ENCODE measurements at regions not wholly inside any gene's neighbourhood (a gene's known extent, or its start where the extent isn't known, plus 50 kb on each side); places are given as distances from the start of the nearest gene placed in this dataset.

- Mint-ChIP-seq H3K27me3 (no peaks in the 10 kb centered on the region), H3K27ac (no peak overlapping the region), H3K36me3 (no peaks in the 10 kb centered on the region), H3K9me3 (peaks cover 3 to 11% (median 6%) of the 10 kb centered on the region in 8 donors), H3K4me3 (no peak overlapping the region), H3K4me1 (no peaks in the 10 kb centered on the region)
- Histone ChIP-seq H3K27me3 (ENCODE audit: insufficient read depth, low read length) (no peaks in the 10 kb centered on the region), H3K36me3 (ENCODE audit: insufficient read depth, low read length) (no peaks in the 10 kb centered on the region), H3K4me1 (ENCODE audit: insufficient read depth, low read length) (no peaks in the 10 kb centered on the region), H3K9me3 (ENCODE audit: control insufficient read depth in 1 of 2, low read length in 2 of 2) (no peaks in the 10 kb centered on the region), H3K4me3 (ENCODE audit: low read length in 2 of 2) (no peak overlapping the region), H3K27ac (ENCODE audit: low read depth, low read length) (no peak overlapping the region)
- no peak for DNase-seq
- ChIA-PET POLR2A (ENCODE audit: partially characterized antibody) (no interaction called here), CTCF (ENCODE audit: partially characterized antibody) (no interaction called here)
- intact Hi-C loops (cut with micrococcal nuclease) = no loop called here
Observed at GRCh38 chr2:34950797-34951196, 1351.7 kb upstream of the FAM98A start.

GRCh38 chr2:34949316-34949715 lies 1350.2 kb upstream of the FAM98A start:
- H3K36me3 ChIP-seq (ENCODE audit: insufficient read depth, low read length) = no peaks in the 10 kb centered on the region
- Mint-ChIP-seq H3K4me1 (no peaks in the 10 kb centered on the region), H3K4me3 (no peak overlapping the region), H3K27me3 (no peaks in the 10 kb centered on the region), H3K36me3 (no peaks in the 10 kb centered on the region), H3K9me3 (peaks cover 3 to 11% (median 6%) of the 10 kb centered on the region in 8 donors), H3K27ac (no peak overlapping the region)
- POLR2A ChIA-PET (ENCODE audit: partially characterized antibody) = no interaction called here
- no peak for DNase-seq
- no peaks in the 10 kb centered on the region for H3K9me3 ChIP-seq (ENCODE audit: control insufficient read depth in 1 of 2, low read length in 2 of 2)
- CTCF ChIA-PET (ENCODE audit: partially characterized antibody) = no interaction called here
- no peaks in the 10 kb centered on the region for H3K4me1 ChIP-seq (ENCODE audit: insufficient read depth, low read length)
- H3K4me3 ChIP-seq (ENCODE audit: low read length in 2 of 2) = no peak overlapping the region
- intact Hi-C loops (cut with micrococcal nuclease) = no loop called here
- no peak overlapping the region for H3K27ac ChIP-seq (ENCODE audit: low read depth, low read length)
- H3K27me3 ChIP-seq (ENCODE audit: insufficient read depth, low read length) = no peaks in the 10 kb centered on the region

- H3K9me3 Mint-ChIP-seq = peaks cover 0 to 19% (median 10%) of the 10 kb centered on the region in 8 donors
- no peak overlapping the region for H3K27ac Mint-ChIP-seq
- Histone ChIP-seq H3K27ac (ENCODE audit: low read depth, low read length) (no peak overlapping the region), H3K9me3 (ENCODE audit: control insufficient read depth in 1 of 2, low read length in 2 of 2) (no peaks in the 10 kb centered on the region), H3K4me3 (ENCODE audit: low read length in 2 of 2) (no peak overlapping the region), H3K36me3 (ENCODE audit: insufficient read depth, low read length) (no peaks in the 10 kb centered on the region), H3K27me3 (ENCODE audit: insufficient read depth, low read length) (no peaks in the 10 kb centered on the region), H3K4me1 (ENCODE audit: insufficient read depth, low read length) (no peaks in the 10 kb centered on the region)
- H3K4me1 Mint-ChIP-seq = no peaks in the 10 kb centered on the region
- DNase-seq = no peak
- POLR2A ChIA-PET (ENCODE audit: partially characterized antibody) = no interaction called here
- no peaks in the 10 kb centered on the region for H3K36me3 Mint-ChIP-seq
- CTCF ChIA-PET (ENCODE audit: partially characterized antibody) = no interaction called here
- intact Hi-C loops (cut with micrococcal nuclease) = no loop called here
- no peak overlapping the region for H3K4me3 Mint-ChIP-seq
- no peaks in the 10 kb centered on the region for H3K27me3 Mint-ChIP-seq
Observed at GRCh38 chr2:34936089-34936488, 1337.0 kb upstream of the FAM98A start.

GRCh38 chr2:34912084-34912483 lies 1313.0 kb upstream of the FAM98A start:
- Histone ChIP-seq H3K9me3 (ENCODE audit: control insufficient read depth in 1 of 2, low read length in 2 of 2) (peaks cover 0 to 4% of the 10 kb centered on the region in 2 donors), H3K4me1 (ENCODE audit: insufficient read depth, low read length) (no peaks in the 10 kb centered on the region), H3K27ac (ENCODE audit: low read depth, low read length) (no peak overlapping the region), H3K4me3 (ENCODE audit: low read length in 2 of 2) (no peak overlapping the region), H3K27me3 (ENCODE audit: insufficient read depth, low read length) (no peaks in the 10 kb centered on the region), H3K36me3 (ENCODE audit: insufficient read depth, low read length) (no peaks in the 10 kb centered on the region)
- Mint-ChIP-seq H3K27ac (no peak overlapping the region), H3K4me1 (no peaks in the 10 kb centered on the region), H3K4me3 (no peak overlapping the region), H3K36me3 (no peaks in the 10 kb centered on the region), H3K27me3 (no peaks in the 10 kb centered on the region), H3K9me3 (peaks cover 0 to 12% (median under 1%) of the 10 kb centered on the region in 8 donors)
- CTCF ChIA-PET (ENCODE audit: partially characterized antibody) = no interaction called here
- POLR2A ChIA-PET (ENCODE audit: partially characterized antibody) = no interaction called here
- no peak for DNase-seq
- intact Hi-C loops (cut with micrococcal nuclease) = no loop called here

- no peak overlapping the region for H3K4me3 Mint-ChIP-seq
- Histone ChIP-seq H3K36me3 (ENCODE audit: insufficient read depth, low read length) (no peaks in the 10 kb centered on the region), H3K4me1 (ENCODE audit: insufficient read depth, low read length) (no peaks in the 10 kb centered on the region), H3K27ac (ENCODE audit: low read depth, low read length) (no peak overlapping the region), H3K4me3 (ENCODE audit: low read length in 2 of 2) (no peak overlapping the region), H3K9me3 (ENCODE audit: control insufficient read depth in 1 of 2, low read length in 2 of 2) (peaks cover 0 to 4% of the 10 kb centered on the region in 2 donors), H3K27me3 (ENCODE audit: insufficient read depth, low read length) (no peaks in the 10 kb centered on the region)
- H3K4me1 Mint-ChIP-seq = no peaks in the 10 kb centered on the region
- CTCF ChIA-PET (ENCODE audit: partially characterized antibody) = no interaction called here
- no peak overlapping the region for H3K27ac Mint-ChIP-seq
- no peak for DNase-seq
- no peaks in the 10 kb centered on the region for H3K27me3 Mint-ChIP-seq
- H3K36me3 Mint-ChIP-seq = no peaks in the 10 kb centered on the region
- intact Hi-C loops (cut with micrococcal nuclease) = no loop called here
- POLR2A ChIA-PET (ENCODE audit: partially characterized antibody) = no interaction called here
- H3K9me3 Mint-ChIP-seq = peaks cover 0 to 7% (median 0%) of the 10 kb centered on the region in 8 donors
Observed at GRCh38 chr2:34909992-34910705, 1311.0 kb upstream of the FAM98A start.

GRCh38 chr2:34907812-34908211 lies 1308.7 kb upstream of the FAM98A start:
- Histone ChIP-seq H3K36me3 (ENCODE audit: insufficient read depth, low read length) (no peaks in the 10 kb centered on the region), H3K9me3 (ENCODE audit: control insufficient read depth in 1 of 2, low read length in 2 of 2) (peaks cover 0 to 4% of the 10 kb centered on the region in 2 donors), H3K4me3 (ENCODE audit: low read length in 2 of 2) (no peak overlapping the region), H3K27ac (ENCODE audit: low read depth, low read length) (no peak overlapping the region), H3K4me1 (ENCODE audit: insufficient read depth, low read length) (no peaks in the 10 kb centered on the region), H3K27me3 (ENCODE audit: insufficient read depth, low read length) (no peaks in the 10 kb centered on the region)
- H3K9me3 Mint-ChIP-seq = peaks cover 0 to 7% (median under 1%) of the 10 kb centered on the region in 8 donors
- no peaks in the 10 kb centered on the region for H3K36me3 Mint-ChIP-seq
- no peaks in the 10 kb centered on the region for H3K27me3 Mint-ChIP-seq
- no peak overlapping the region for H3K27ac Mint-ChIP-seq
- no peak overlapping the region for H3K4me3 Mint-ChIP-seq
- H3K4me1 Mint-ChIP-seq = no peaks in the 10 kb centered on the region
- intact Hi-C loops (cut with micrococcal nuclease) = no loop called here
- CTCF ChIA-PET (ENCODE audit: partially characterized antibody) = no interaction called here
- POLR2A ChIA-PET (ENCODE audit: partially characterized antibody) = no interaction called here
- no peak for DNase-seq

GRCh38 chr2:34901739-34902138 lies 1302.6 kb upstream of the FAM98A start:
- intact Hi-C loops (cut with micrococcal nuclease) = no loop called here
- H3K4me3 ChIP-seq (ENCODE audit: low read length in 2 of 2) = no peak overlapping the region
- H3K27ac Mint-ChIP-seq = no peak overlapping the region
- H3K9me3 ChIP-seq (ENCODE audit: control insufficient read depth in 1 of 2, low read length in 2 of 2) = no peaks in the 10 kb centered on the region
- ChIA-PET POLR2A (ENCODE audit: partially characterized antibody) (no interaction called here), CTCF (ENCODE audit: partially characterized antibody) (no interaction called here)
- no peaks in the 10 kb centered on the region for H3K4me1 Mint-ChIP-seq
- no peaks in the 10 kb centered on the region for H3K36me3 ChIP-seq (ENCODE audit: insufficient read depth, low read length)
- H3K4me3 Mint-ChIP-seq = no peak overlapping the region
- no peaks in the 10 kb centered on the region for H3K36me3 Mint-ChIP-seq
- H3K27ac ChIP-seq (ENCODE audit: low read depth, low read length) = no peak overlapping the region
- DNase-seq = no peak
- H3K9me3 Mint-ChIP-seq = peaks cover 0 to 4% (median 1%) of the 10 kb centered on the region in 8 donors
- no peaks in the 10 kb centered on the region for H3K27me3 Mint-ChIP-seq
- no peaks in the 10 kb centered on the region for H3K4me1 ChIP-seq (ENCODE audit: insufficient read depth, low read length)
- H3K27me3 ChIP-seq (ENCODE audit: insufficient read depth, low read length) = no peaks in the 10 kb centered on the region

GRCh38 chr2:34899079-34899478 lies 1300.0 kb upstream of the FAM98A start:
- no peak for DNase-seq
- CTCF ChIA-PET (ENCODE audit: partially characterized antibody) = no interaction called here
- H3K27ac Mint-ChIP-seq = no peak overlapping the region

More at GRCh38 chr2:34899079-34899478, 1300.0 kb upstream of the FAM98A start:
- Histone ChIP-seq H3K27me3 (ENCODE audit: insufficient read depth, low read length) (no peaks in the 10 kb centered on the region), H3K27ac (ENCODE audit: low read depth, low read length) (no peak overlapping the region), H3K36me3 (ENCODE audit: insufficient read depth, low read length) (no peaks in the 10 kb centered on the region), H3K9me3 (ENCODE audit: control insufficient read depth in 1 of 2, low read length in 2 of 2) (no peaks in the 10 kb centered on the region), H3K4me1 (ENCODE audit: insufficient read depth, low read length) (no peaks in the 10 kb centered on the region), H3K4me3 (ENCODE audit: low read length in 2 of 2) (no peak overlapping the region)
- Mint-ChIP-seq H3K4me3 (no peak overlapping the region), H3K9me3 (peaks cover 0 to 3% (median 0%) of the 10 kb centered on the region in 8 donors), H3K27me3 (no peaks in the 10 kb centered on the region), H3K36me3 (no peaks in the 10 kb centered on the region), H3K4me1 (no peaks in the 10 kb centered on the region)
- intact Hi-C loops (cut with micrococcal nuclease) = no loop called here
- POLR2A ChIA-PET (ENCODE audit: partially characterized antibody) = no interaction called here

All from CD4-positive, alpha-beta memory T cell (primary cell).